CD4-positive, alpha-beta T cell treated with Interleukin-21 for 1 hour (primary cell): ENCODE measurements at regions not wholly inside any gene's neighbourhood (a gene's known extent, or its start where the extent isn't known, plus 50 kb on each side); places are given as distances from the start of the nearest gene placed in this dataset.

ENCODE experiments used
- DNase-seq: peaks from one replicate; pipeline ENCODE4 v3.0.0-alpha.2; 2020

DNA sequence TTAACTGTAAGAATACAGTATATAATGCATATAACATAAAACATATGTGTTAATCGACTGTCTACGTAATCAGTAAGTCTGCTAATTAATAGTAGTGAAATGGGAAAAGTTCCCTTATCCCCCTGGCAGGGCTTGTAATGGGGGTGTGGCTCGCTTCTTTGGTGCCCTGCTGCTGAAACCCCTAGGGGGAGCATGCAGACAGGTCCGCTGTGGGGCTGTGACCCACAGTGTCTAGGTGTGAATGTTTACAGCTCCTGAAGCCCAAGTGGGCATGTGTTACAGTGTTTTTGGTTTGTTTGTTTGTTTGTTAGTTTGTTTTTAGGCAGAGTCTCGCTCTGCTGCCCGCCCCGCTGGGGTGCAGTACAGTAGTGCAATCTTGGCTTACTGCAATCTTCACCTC, 495.7 kb downstream of the SHISA9 start:
- no peak for DNase-seq

DNA sequence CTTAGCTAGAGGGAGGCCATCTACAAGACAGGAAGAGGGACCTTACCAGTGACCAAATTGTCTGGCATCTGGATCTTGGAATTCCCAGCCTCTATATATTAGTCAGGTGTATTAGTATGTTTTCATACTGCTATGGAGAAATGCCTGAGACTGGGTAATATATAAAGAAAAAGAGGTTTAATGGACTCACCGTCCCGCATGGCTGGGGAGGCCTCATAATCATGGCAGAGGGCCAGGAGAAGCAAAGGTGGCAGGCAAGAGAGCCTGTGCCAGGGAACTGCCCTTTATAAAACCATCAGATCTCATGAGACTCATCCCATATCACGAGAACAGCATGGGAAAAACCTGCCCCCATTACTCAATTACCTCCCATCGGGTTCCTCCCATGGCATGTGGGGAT, 500.2 kb downstream of the SHISA9 start:
- DNase-seq, result no peak

DNA sequence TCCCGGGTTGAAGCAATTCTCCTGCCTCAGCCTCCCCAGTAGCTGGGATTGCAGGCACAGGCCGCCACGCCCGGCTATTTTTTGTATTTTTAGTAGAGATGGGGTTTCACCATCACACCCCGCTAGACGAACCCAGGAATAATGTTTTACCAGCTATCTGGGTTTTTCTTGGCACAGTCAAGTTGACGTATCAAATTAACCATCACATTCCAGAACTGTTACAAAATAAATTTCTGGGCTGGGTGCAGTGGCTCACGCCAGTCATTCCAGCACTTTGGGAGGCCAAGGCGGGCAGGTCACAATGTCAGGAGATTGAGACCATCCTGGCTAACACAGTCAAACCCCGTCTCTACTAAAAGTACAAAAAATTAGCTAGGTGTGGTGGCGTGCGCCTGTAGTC, 501.2 kb downstream of the SHISA9 start:
- DNase-seq, result no peak

DNA sequence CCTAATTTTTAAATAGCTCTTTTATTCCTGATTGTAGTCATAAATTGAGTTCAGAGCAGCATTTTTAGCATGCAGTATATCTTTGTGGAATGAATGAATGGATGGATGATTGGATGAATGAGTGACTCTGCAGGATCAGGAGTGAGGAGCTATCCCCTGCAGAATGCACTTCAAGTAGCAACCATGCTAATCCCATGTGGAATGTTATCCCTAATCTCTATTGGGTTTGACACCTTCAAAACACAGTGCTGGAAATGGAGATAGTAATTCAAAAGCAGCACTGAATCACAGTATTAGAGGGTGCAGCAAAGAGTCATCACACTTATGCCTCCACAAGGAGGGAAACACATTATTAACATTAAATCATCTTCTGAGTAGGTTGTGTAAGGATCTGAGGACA, 501.9 kb downstream of the SHISA9 start:
- DNase-seq, result no peak

DNA sequence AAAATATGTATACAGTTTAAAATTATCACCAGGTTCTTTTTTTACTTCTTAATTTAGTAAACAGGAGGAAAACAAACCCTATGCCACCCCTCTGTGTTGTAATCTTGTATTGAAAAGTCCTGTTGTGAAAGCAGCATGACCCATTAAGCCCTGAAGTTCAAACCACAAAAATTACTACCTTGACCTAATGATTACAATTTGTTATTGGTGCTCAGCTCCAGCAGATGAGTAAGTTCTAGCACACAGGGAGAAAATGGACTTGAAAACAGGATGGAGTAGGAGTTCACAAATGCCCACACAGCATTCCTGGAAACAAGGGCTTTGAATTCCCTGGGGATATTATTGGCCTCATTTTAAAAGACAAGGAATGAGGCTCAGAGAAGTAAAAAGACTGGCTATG, 505.8 kb upstream of the ERCC4 start:
- DNase-seq, result no peak

DNA sequence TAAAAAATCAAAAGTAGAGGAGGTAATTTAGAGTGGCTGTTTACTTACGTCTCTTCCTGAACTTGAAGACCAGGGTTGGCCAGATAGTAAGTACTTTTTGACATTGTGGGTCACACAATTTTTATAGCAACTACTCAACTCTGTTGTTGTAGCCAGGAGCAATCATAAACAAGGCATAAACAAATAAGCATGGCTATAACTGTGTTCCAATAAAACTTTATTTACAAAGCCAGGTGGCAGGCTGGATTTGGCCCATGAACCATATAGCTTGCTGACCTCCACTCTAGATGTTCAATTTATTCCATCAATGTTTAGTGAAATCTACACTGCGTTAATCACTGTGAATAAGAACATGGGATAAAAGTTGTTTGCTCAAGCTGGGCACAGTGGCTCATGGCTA, 500.4 kb upstream of the ERCC4 start:
- no peak for DNase-seq

DNA sequence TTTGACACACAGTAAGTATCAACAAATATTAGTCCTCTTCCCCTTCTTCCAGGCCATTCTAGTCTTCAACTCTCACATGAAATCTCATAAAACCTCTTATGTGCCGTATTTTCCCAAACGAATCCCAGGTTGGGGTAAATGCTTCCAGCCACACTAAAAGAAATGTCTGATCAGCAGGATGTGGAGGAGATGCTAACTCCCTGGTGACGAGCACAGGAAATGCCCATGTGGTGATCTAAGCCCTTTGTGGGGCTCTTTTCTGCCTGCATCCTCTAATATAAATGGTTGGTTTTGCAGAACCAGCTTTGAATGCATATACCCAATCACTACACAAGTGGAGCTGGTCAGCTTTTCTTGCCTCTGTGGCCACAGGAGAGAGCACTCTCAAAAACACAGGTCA, 498.2 kb upstream of the ERCC4 start:
- no peak for DNase-seq

DNA sequence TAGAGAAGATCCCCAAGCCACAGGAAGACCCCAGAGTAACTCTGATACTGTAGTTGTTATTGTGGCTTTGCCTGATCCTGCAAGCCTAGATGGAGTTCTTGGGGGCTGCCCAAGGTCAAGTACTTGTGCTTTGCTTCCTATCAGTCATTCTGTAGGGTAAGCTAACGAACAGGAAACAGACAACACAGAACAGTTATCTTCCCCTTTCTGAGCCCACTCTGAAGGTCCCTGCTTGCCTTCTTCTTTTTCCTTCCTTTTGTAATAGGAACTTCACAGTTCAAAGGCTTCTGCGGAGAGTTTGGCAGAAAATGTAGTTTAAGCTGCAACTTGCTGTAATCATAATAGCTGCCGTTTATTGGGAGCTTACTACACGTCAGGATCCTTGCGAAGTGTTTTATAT, 494.1 kb upstream of the ERCC4 start:
- DNase-seq, result no peak

DNA sequence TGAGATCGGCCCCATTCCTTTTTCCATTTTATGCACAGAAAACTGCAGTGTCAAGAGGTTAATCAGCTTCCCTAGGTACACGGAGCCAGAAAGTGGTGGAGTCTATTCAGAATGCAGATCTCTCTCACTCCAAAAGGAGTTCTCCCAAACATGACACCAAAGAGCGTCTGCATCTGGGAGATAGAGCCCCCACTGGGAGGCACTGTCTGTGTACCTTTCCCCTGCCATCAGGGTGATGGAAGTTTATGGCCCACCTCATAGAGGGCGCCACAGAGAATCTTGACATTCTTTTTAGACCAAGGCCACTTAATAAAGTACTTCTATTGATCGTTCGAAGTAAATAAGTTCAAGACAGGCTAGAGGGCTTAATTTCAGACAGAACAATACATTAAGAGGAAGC, 493.7 kb upstream of the ERCC4 start:
- no peak for DNase-seq

DNA sequence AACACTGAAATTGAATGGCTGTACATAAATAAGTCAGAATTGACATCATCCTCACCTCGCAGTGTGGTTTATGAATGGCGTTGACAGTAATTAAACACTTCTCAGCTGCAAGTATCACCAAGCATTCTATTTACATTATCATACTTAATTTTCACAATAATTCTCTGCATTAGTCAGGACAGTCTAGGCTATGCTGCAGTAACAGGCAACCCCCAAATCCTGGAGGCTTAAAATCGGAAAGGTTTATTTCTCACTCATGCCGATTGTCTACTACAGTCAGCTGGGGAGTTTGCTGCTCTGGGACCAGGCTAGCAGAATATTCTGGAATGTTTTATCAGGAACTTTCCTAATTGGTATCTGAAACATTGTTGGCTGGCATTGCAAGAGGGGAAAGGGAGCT, 493.2 kb upstream of the ERCC4 start:
- DNase-seq, result no peak

DNA sequence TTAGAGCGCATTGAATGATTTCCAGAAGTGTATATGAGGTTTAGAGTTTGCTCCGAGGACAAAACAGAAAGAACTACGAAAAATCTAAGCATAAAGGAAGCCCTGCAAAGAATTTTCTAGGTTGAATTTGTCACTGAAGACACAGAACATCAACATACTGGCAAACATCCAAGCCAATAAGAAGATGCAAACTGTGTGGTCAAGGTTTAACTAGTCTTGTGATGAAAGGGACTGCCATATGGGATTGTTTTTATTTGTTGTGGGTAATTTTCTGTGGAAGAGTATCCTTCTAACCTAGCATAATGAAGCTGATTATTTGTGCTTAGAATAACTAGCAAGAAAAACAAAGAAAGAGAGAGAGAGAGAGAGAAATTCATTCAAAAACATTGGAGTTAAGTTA, 492.0 kb upstream of the ERCC4 start:
- no peak for DNase-seq

DNA sequence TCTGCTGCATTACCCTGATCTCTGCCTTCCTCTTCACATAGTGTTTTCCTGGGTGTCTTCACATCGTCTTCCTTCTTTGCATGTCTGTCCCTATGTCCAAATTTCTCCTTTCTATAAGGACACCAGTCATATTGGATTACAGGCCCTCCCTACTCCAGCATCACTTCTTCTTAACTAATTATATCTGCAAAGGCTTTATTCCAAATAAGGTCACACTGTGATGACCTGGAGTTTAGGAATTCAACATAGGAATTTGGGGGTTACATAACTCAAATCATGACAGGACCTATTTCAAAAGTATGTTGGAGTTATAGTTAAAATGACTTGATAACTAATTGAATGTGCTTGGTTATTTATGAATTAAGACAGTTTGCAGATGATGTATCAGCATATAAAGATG, 490.5 kb upstream of the ERCC4 start:
- no peak for DNase-seq

DNA sequence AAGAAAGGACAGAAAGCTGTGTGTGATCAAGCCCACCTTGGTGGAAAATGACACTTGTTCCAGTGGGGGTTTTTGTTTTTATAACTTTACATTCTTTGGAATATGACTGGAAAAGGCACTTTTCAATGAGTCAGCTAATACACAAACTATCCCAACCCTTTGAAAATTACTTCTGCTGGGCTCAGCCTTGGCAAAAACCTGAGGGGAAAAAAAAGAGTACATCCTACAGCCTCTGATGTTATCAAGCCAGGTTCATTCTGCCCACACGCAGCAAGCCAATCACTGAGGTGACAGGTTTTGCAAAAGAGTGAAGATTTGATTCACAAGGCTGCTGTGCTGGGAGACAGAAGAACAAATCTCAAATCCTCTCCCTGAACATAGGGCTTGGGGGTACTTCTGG, 484.5 kb upstream of the ERCC4 start:
- DNase-seq, result no peak

DNA sequence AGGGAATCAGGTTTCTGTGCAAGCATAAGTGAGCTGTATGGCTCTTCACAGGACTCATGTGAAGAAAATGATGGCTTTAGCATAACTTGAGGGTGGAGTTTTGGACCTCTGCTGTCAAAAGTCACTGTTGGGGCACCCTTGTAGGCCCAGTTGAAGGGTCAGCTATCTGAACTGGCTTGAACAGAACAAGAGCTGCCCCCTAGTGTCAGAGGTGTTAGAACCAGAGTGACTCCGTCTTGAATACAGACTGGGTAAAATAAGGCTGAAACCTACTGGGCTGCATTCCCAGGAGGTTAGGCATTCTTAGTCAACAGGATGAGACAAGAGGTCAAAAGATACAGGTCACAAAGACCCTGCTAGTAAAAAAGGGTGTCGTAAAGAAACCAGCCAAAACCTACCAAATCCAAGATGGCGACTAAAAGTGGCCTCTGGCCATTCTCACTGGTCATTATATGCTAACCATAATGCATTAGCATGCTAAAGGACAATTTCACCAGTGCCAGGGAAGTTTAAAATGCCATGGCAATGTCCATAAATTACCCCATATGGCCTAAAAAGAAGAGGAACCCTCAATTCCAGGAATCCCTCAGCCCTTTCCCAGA, 484.0 kb upstream of the ERCC4 start:
- no peak for DNase-seq

DNA sequence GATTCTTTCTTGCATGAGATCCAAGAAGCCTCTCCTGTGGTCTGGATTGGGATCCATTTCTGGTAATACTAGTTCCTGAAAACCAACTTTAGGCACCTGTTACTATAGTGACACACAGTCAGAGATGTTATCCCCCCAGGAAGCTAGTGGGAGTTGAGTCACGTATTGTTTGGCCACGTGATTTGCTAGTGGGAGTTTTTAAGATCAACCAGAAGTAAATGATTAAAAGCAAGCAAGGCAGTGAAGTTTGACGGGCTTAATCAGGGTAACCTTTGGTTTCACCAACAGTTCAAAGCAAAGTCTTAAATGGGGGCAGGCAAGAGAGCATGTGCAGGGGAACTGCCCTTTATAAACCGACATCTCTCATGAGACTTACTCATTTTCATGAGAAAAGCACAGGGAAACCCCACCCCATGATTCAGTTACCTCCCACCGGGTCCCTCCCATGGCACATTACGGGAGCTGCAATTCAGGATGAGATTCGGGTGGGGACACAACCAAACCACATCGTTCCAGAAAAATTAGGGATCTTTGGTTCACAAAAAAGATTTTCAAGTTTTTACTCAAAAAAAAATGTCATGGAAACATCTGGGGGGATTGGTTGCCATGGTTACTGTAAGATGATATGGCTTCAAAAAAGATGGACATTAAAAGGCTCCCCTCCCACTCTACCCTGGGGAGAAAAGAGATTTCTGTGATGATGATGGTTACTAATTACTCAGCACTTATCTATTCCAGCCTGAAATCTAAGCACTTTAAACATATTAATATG, 483.1 kb upstream of the ERCC4 start:
- DNase-seq, result no peak

DNA sequence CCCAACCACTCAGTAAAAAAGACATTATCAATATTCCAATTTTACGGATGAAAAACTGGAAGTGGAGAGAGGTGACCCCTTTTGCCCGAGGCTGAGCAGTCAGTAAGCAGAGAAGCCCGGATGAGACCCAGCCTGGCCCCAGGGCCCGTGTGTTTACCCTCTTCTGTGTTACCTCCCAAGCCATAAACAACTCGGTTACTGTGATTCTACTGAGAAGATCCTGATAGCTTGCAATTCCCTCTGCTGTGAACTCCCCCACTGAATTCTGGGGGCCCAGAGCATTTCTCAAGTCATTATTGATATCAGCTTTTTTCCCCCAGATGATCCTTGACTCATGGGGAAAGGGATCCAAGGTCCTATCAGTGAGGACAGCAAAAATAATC, 482.6 kb upstream of the ERCC4 start:
- DNase-seq, result no peak

DNA sequence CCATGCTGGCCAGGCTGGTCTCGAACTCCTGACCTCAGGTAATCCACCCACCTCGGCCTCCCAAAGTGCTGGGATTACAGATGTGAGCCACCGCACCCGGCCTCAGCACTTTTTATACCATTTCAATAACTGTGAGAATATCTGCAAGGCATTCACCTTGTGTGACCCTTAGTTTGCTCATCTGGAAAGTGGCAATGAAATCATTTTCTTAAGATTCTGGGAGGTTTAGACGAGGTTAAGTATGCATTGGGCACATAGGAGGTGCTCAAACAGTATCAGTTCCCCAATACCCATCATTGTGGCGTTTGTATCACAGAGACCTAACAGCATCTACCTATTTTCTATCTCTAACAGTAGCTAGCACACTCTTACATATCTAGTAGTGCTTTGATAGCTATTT, 481.9 kb upstream of the ERCC4 start:
- no peak for DNase-seq

DNA sequence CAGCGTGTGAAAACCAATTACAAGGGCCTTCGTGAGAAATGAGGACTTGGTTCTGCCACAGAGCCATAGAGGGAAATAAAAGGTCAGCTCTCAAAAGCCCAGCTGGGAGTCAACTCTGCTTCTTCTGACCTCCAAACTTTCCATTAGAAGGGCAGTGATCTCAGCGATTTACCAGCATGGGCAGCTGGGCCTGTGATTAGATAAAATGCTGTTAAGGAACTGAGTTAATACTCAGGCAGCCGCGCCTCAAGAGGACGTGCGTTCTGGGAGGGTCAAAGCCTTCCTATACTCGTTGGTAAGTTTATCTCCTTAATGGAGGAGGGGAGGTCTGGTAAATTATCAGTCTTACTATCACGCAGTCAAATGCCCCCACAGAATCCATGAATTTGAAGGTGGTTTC, 480.2 kb upstream of the ERCC4 start:
- DNase-seq, result no peak

DNA sequence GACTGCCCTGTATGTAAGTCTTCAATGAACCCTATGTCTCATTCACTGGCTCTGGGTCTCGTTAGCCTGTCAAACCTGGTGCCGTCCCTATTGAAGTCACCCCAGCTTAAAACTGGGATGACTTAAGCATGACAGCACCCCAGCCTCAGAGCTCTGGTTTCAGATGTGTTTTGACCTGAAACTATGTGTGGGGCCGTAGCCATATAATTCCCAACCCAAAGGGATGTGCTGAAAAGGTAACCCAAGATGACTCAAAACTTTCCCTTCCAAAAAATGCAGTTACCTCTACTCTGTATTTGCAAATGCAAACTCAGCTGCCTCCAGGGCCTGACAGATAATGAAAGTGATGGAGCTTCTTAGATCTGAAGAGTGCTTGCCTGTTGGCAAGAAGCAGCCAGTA, 478.3 kb upstream of the ERCC4 start:
- DNase-seq, result no peak

DNA sequence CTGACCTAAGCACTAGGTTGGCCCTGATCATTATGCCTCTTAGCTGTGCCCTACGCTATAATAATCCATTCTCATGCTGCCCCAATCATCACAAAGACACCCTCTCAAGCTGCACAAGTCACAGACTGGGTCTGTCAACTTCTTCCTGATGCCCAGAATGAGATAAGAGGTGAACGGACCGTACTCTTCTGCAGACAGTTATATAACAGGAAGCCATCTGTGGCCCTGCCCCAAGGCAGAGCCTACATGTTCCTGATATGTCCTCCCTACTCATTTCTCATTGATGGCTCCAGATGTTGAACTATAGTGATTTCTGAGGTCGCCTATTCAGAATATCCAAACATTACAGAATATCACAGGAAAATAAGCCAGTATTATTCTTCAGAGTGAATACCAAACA, 471.6 kb upstream of the ERCC4 start:
- no peak for DNase-seq

DNA sequence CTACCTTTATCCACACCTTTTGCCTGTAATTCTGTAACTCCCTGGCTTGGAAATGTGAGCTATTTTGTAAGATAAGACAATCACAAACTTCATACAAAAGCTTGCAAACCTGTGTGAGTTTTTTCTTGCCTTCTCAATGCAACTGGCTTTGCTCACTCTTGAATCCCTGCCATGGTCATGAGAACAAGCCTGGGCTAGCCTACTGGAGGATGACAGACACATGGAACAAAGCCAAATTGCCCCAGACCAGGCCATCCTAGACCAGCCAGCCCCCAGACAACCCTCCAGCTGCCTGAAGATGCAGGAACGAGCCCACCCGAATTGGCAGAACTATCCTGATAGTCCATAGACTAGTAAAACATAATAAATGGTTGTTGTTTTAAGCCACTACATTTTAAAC, 466.6 kb upstream of the ERCC4 start:
- DNase-seq, result no peak

DNA sequence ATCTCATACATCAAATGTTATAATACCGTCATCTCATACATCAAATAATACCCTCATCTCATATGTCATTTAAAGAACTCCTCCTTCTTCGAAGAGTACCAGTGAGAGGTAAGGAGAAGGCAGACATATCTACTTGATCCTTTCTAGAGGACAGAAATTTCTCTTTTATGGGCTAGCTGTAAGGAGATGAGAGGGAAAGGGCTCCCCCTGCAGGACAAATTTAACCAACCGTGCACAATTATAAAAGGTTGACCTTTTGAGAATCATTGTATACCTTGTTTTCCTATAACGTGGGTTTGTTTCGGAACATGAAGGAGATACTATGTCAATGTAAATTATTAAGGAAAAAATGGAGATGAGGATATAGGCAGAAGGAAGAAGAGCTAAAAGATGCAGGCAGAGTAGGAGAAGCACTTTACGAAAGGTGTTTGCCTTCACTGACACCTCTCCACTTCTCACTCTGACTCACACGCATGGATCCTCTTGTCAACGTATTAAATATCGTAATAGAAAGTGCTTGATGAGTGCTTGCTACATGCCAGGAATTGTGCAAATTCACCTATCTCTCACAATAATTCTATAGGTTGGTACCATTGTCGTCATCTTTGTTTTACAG, 465.9 kb upstream of the ERCC4 start:
- DNase-seq, result no peak

DNA sequence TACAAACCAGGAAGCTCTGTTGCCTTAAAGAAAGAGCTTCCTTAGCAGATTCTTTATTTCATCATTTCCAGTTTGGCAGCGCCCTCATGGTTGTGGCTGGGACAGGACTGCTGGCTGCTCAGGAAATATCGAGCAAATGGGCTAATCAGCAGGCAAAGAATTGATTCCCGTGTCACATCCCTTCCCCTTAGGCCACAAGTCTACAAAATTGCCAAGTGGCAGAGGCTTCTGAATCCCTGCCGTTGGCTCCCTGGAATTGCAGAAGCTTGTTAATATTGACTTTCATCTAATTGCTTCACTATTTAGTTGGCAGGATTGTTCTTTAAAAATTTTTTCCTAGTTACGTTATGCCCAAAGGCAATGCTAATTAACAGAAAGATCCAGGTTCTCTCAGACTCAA, 456.3 kb upstream of the ERCC4 start:
- no peak for DNase-seq

DNA sequence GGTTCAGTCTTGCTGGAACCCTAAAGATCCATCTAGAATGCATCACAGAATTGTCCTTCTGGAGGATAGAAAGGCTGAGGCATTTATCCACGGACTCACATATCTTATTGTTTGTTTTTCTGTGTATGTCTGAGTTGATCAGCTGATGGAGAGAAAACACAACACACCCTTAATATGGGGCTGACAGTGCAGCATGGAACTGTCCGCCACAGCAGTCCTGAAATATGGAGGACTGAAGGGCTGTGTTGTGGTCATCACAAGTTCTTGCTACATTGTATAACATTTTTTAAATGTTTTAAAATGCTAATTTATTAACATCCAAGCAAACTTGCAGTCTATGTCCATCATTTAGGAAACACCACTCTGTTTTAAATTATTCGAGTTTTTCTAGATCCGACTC, 448.9 kb upstream of the ERCC4 start:
- no peak for DNase-seq

DNA sequence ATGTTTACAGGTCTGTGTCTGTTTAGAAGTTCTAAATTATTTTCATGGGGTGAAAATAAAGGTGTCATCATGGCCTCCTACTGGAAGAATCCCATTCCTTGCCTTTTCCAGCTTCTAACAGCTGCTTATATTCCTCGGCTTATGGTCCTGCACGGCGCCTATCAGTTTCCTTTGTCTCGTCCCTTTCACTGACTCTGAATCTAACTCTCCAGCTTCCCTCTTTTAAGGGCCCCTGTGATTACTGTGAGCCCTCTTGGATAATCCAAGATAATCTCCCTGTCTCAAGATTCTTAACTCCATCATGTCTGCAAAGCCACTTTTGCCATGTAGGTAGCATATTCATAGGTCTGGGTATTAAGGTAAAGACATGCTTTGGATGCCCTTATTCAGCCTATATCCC, 441.0 kb upstream of the ERCC4 start:
- DNase-seq, result no peak
